Endodermal cell (in vitro differentiated cells): ENCODE measurements at regions not wholly inside any gene's neighbourhood (a gene's known extent, or its start where the extent isn't known, plus 50 kb on each side); places are given as distances from the start of the nearest gene placed in this dataset.

ENCODE experiments used
- DNase-seq: peaks from one replicate; pipeline ENCODE4 v3.0.0-alpha.2; 2017
- H3K27ac ChIP-seq: 2 replicates; pipeline ENCODE4 v1.5.1; 2013; ENCODE audit warnings: mild to moderate bottlenecking, low read depth, low read length, moderate library complexity
- H3K27me3 ChIP-seq: 2 replicates; pipeline ENCODE4 v1.6.1; 2013; ENCODE audit warnings: mild to moderate bottlenecking, low read length, moderate library complexity; ENCODE audit not compliant: insufficient read depth, control insufficient read depth, poor library complexity, severe bottlenecking
- H3K36me3 ChIP-seq: 2 replicates; pipeline ENCODE4 v1.7.0; 2013; ENCODE audit warnings: mild to moderate bottlenecking, low read length, moderate library complexity; ENCODE audit not compliant: control insufficient read depth, insufficient read depth
- H3K4me1 ChIP-seq: one replicate; pipeline ENCODE4 v1.7.0; 2013; ENCODE audit warnings: low read length; ENCODE audit not compliant: control insufficient read depth, insufficient read depth
- H3K4me3 ChIP-seq: 2 replicates; pipeline ENCODE4 v1.5.1; 2013; ENCODE audit warnings: mild to moderate bottlenecking, low read length, moderate library complexity
- H3K9ac ChIP-seq: 2 replicates; pipeline ENCODE4 v1.6.1; 2013; ENCODE audit warnings: mild to moderate bottlenecking, low read length, moderate library complexity; ENCODE audit not compliant: poor library complexity, severe bottlenecking; ENCODE audit errors: extremely low read depth
- H3K9me3 ChIP-seq: 2 replicates; pipeline ENCODE4 v1.6.1; 2013; ENCODE audit warnings: mild to moderate bottlenecking, low read length, moderate library complexity; ENCODE audit not compliant: control insufficient read depth
- H3K27ac Mint-ChIP-seq: 2 replicates; pipeline ENCODE4 v1.8.0; 2020; ENCODE audit warnings: mixed read lengths
- H3K27me3 Mint-ChIP-seq: 2 replicates; pipeline ENCODE4 v1.8.0; 2021; ENCODE audit warnings: mild to moderate bottlenecking, mixed read lengths; ENCODE audit not compliant: insufficient read depth
- H3K36me3 Mint-ChIP-seq: 2 replicates; pipeline ENCODE4 v1.8.0; 2020; ENCODE audit warnings: low read depth, mixed read lengths
- H3K4me1 Mint-ChIP-seq: 2 replicates; pipeline ENCODE4 v1.8.0; 2020; ENCODE audit warnings: mixed read lengths
- H3K4me3 Mint-ChIP-seq: 2 replicates; pipeline ENCODE4 v1.8.0; 2020; ENCODE audit warnings: mild to moderate bottlenecking, moderate library complexity, mixed read lengths
- H3K9me3 Mint-ChIP-seq: 2 replicates; pipeline ENCODE4 v1.8.0; 2020; ENCODE audit warnings: mild to moderate bottlenecking, mixed read lengths
- WGBS, 2 experiments: methylation state at CpG; one replicate each; pipeline versions ENCODE4 v1.1.5 to v1.1.7; 2013; ENCODE audit warnings: missing lambda C conversion rate in 2 of 2, mixed read lengths in 1 of 2; ENCODE audit not compliant: insufficient coverage in 1 of 2, insufficient read length in 1 of 2; 5-methylcytosine and 5-hydroxymethylcytosine counted together
- TF ChIP-seq, protein P1 (sequence below): fragments of 200-600 bp; sonication (generic); conservative IDR thresholded peaks from 2 replicates; pipeline ENCODE4 v1.5.0; 2021; ENCODE audit warnings: antibody characterized with exemption, mild to moderate bottlenecking

DNA sequence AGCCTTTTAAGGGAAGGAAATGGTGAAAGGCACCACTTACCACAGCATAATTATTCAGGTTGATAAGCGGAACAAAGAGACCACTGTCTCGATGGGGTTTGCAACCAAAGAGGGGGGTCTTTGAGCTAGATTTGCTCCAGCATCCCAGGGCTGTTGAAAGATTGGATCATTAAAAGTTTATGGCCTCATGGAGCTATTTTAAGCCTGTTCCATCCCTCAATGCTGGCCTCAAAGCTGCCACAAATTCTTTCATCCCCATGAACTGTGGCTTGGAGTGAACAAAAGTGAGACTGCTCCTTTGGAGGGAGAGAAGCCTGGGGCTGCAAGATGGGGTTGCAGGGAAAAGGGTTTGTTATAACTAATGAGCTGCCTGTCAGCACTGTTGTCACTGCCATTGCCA, 209.8 kb downstream of the RTL9 start:
- H3K9ac ChIP-seq = no peak overlapping the region
- Mint-ChIP-seq H3K27me3 (no peaks in the 10 kb centered on the region), H3K36me3 (no peaks in the 10 kb centered on the region), H3K4me3 (no peak overlapping the region), H3K9me3 (peaks cover 9% of the 10 kb centered on the region), H3K4me1 (no peaks in the 10 kb centered on the region), H3K27ac (no peak overlapping the region)
- no peaks in the 10 kb centered on the region for H3K9me3 ChIP-seq
- no peaks in the 10 kb centered on the region for H3K4me1 ChIP-seq
- no peaks in the 10 kb centered on the region for H3K36me3 ChIP-seq
- H3K4me3 ChIP-seq = no peak overlapping the region
- no peaks in the 10 kb centered on the region for H3K27me3 ChIP-seq
- H3K27ac ChIP-seq = peak overlapping the region; percentile 55
- TF ChIP-seq, protein P1, sequence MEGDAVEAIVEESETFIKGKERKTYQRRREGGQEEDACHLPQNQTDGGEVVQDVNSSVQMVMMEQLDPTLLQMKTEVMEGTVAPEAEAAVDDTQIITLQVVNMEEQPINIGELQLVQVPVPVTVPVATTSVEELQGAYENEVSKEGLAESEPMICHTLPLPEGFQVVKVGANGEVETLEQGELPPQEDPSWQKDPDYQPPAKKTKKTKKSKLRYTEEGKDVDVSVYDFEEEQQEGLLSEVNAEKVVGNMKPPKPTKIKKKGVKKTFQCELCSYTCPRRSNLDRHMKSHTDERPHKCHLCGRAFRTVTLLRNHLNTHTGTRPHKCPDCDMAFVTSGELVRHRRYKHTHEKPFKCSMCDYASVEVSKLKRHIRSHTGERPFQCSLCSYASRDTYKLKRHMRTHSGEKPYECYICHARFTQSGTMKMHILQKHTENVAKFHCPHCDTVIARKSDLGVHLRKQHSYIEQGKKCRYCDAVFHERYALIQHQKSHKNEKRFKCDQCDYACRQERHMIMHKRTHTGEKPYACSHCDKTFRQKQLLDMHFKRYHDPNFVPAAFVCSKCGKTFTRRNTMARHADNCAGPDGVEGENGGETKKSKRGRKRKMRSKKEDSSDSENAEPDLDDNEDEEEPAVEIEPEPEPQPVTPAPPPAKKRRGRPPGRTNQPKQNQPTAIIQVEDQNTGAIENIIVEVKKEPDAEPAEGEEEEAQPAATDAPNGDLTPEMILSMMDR = no peak
- no peak for DNase-seq
- 95 to 100% methylated on average over 1 to 2 of the region's 2 CpGs for WGBS, 2 experiments

DNA sequence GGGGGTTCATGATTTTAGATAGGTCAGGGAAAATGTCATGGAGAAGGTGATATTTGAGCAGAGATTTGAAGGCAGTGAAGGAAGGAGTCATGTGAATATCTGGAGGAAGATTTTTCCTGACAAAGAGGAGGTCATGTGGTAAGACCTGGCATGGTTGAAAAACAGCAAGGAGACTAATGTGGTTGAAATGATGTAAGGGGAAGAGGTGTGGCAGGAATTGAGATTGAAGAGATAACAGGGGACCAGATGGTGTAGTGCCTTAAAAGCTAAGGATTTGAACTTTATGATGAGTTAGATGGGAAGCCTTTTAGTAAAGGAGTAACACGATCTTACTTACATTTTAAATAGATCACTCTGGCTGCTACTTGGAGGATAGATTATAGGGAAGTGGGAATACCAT, 210.9 kb downstream of the RTL9 start:
- Histone ChIP-seq H3K27me3 (no peaks in the 10 kb centered on the region), H3K4me1 (no peaks in the 10 kb centered on the region), H3K27ac (no peak overlapping the region), H3K9me3 (no peaks in the 10 kb centered on the region), H3K36me3 (no peaks in the 10 kb centered on the region), H3K9ac (no peak overlapping the region), H3K4me3 (no peak overlapping the region)
- peaks cover 6% of the 10 kb centered on the region for H3K9me3 Mint-ChIP-seq
- TF ChIP-seq, protein P1 = no peak
- no peaks in the 10 kb centered on the region for H3K27me3 Mint-ChIP-seq
- WGBS, 2 experiments = no CpG with 5 or more reads among the region's 1 CpG
- no peaks in the 10 kb centered on the region for H3K4me1 Mint-ChIP-seq
- DNase-seq = no peak
- H3K36me3 Mint-ChIP-seq = no peaks in the 10 kb centered on the region
- H3K27ac Mint-ChIP-seq = no peak overlapping the region
- no peak overlapping the region for H3K4me3 Mint-ChIP-seq

DNA sequence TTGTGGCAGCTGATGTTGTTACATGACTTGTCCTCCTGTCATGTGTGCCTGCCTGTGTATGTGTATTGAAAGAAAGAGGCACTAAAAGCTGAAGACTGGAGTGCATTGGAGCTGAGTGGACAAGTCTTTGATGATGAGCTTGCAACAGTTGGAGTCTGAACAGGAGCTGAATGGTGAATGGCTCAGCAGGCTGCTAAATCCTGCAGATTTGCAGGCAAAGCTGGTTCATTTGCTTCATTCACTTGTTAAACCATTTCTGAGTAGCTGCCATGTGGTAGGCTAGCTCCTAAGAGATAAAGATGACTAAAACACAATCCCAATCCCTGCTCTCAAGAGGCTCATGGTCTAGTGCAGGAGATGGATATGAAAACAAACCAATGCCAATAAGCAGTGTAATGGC, 217.3 kb downstream of the CHRDL1 start:
- no peak overlapping the region for H3K9ac ChIP-seq
- H3K27ac ChIP-seq = no peak overlapping the region
- TF ChIP-seq, protein P1 = no peak
- H3K9me3 ChIP-seq = no peaks in the 10 kb centered on the region
- H3K9me3 Mint-ChIP-seq = peaks cover 19% of the 10 kb centered on the region
- no peaks in the 10 kb centered on the region for H3K4me1 ChIP-seq
- no peak overlapping the region for H3K4me3 Mint-ChIP-seq
- no peak overlapping the region for H3K27ac Mint-ChIP-seq
- DNase-seq = no peak
- H3K27me3 Mint-ChIP-seq = no peaks in the 10 kb centered on the region
- no peak overlapping the region for H3K4me3 ChIP-seq
- no peaks in the 10 kb centered on the region for H3K27me3 ChIP-seq
- no peaks in the 10 kb centered on the region for H3K36me3 ChIP-seq
- H3K4me1 Mint-ChIP-seq = peaks cover 3% of the 10 kb centered on the region
- H3K36me3 Mint-ChIP-seq = peaks cover 4% of the 10 kb centered on the region
